ENCODE measurements at regions not wholly inside any gene's neighbourhood (a gene's known extent, or its start where the extent isn't known, plus 50 kb on each side); places are given as distances from the start of the nearest gene placed in this dataset.

DNA sequence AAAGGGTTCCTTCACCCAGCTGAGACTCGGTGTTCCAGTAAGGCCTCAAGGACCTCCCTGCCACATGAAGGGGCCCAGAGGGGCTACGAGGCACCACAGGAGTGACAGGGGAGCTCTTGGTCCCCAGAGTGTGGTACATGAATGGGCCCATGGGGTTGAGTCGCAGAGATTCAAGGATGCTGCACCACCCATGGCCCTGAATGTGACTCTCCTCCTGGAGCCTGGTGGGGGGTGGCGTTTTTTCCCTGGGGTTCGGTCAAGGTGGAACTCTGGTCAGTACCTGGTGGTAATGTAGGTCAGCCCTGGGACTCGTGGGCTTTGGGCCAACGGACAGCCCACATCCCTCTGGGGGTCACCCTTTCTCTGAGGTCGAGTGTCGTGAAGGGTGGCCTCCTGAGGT is 204.0 kb downstream of the UBE3A start:
- no peak overlapping the region for H3K27ac ChIP-seq (ENCODE audit: low read length)
- 88% methylated on average over 7 of the region's 9 CpGs for WGBS (ENCODE audit: insufficient coverage)
- H3K36me3 ChIP-seq (ENCODE audit: control insufficient read depth, insufficient read depth, low read length): no peaks in the 10 kb centered on the region
- H3K4me1 ChIP-seq (ENCODE audit: control insufficient read depth, insufficient read depth, low read length): no peaks in the 10 kb centered on the region
- peaks cover 90% of the 10 kb centered on the region for H3K9me3 ChIP-seq (replicated peaks; ENCODE audit: control insufficient read depth, low read depth, low read length)
- H3K4me3 ChIP-seq (ENCODE audit: low read length): no peak overlapping the region
- H3K27me3 ChIP-seq (ENCODE audit: control insufficient read depth, insufficient read depth, low read length): no peaks in the 10 kb centered on the region
- no peak for DNase-seq

DNA sequence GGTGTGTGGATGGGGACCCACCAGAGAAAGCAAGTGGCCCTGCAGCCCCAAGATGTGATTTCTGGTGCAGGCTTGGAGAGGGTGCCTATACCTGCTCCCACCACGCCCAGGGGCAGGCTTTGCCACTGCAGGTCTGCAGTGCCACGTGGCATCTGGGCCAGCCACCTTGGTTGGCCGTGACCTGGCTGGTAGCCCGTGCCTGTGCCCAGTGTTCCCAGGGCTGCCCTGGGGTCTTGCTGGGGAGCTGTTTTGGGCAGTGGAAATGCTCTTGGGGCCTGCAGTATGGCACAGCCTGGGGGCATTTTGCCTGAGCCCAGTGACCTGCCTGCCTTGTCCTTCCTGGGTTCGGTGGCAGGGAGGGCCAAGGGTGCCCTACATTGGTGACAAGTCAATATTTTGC is 203.4 kb downstream of the UBE3A start:
- peaks cover 90% of the 10 kb centered on the region for H3K9me3 ChIP-seq (replicated peaks; ENCODE audit: control insufficient read depth, low read depth, low read length)
- H3K4me1 ChIP-seq (ENCODE audit: control insufficient read depth, insufficient read depth, low read length): no peaks in the 10 kb centered on the region
- no peaks in the 10 kb centered on the region for H3K27me3 ChIP-seq (ENCODE audit: control insufficient read depth, insufficient read depth, low read length)
- no peaks in the 10 kb centered on the region for H3K36me3 ChIP-seq (ENCODE audit: control insufficient read depth, insufficient read depth, low read length)
- WGBS (ENCODE audit: insufficient coverage): 70% methylated on average over 5 of the region's 5 CpGs
- DNase-seq: no peak
- H3K4me3 ChIP-seq (ENCODE audit: low read length): no peak overlapping the region
- H3K27ac ChIP-seq (ENCODE audit: low read length): no peak overlapping the region

DNA sequence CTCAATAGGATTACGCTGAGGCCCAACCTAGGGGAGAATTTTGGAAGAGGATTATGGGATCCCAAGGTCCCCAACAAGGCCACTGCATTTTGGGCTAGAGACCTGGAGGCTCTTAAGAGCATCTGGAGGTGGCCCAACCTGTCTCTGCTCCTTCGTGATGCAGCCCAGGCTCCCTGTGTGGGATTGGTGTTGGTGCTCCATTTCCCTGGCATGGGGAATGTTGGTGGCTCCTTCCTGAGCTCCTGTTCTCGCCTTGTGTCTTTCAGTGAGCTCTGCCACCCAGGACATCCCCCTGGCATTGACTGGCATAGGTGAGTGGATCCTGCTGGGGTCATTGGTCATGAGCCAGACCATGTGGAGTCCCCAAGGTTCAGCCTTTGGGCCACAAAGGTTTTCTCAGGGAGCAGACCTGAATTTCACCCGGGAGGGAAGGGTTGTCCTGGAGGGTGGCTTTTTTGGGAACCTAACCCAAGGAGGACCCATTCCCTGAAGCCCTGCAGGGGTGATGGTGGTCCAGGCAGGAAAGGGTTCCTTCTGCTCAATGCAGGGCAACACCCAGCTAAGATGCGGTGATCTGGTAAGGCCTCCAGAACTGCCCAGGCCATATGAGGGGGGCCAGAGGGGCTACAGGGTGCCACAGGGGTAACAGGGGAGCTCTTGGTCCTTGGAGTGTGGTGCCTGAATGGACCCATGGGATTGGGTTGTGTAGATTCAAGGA is 202.5 kb downstream of the UBE3A start:
- Histone ChIP-seq H3K9me3 (replicated peaks; ENCODE audit: control insufficient read depth, low read depth, low read length) (peaks cover 90% of the 10 kb centered on the region), H3K36me3 (ENCODE audit: control insufficient read depth, insufficient read depth, low read length) (no peaks in the 10 kb centered on the region), H3K27me3 (ENCODE audit: control insufficient read depth, insufficient read depth, low read length) (no peaks in the 10 kb centered on the region), H3K4me1 (ENCODE audit: control insufficient read depth, insufficient read depth, low read length) (no peaks in the 10 kb centered on the region), H3K27ac (ENCODE audit: low read length) (no peak overlapping the region), H3K4me3 (ENCODE audit: low read length) (no peak overlapping the region)
- DNase-seq: no peak
- WGBS (ENCODE audit: insufficient coverage): 88% methylated on average over 4 of the region's 5 CpGs

DNA sequence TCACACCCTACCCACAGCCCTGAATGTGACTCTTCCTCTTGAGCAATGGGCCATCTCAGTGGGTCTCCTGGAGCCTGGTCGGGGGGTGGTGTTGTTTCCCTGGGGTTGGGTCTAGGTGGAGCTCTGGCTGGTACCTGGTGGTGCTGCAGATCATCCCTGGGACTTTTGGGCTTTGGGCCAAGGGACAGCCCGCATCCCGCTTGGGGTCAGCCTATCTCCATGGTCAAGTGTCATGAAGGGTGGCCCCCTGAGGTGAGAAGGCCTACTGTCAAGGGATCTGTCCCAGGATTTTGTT is 202.0 kb downstream of the UBE3A start:
- WGBS (ENCODE audit: insufficient coverage): 92% methylated on average over 2 of the region's 3 CpGs
- Histone ChIP-seq H3K4me3 (ENCODE audit: low read length) (no peak overlapping the region), H3K4me1 (ENCODE audit: control insufficient read depth, insufficient read depth, low read length) (no peaks in the 10 kb centered on the region), H3K9me3 (replicated peaks; ENCODE audit: control insufficient read depth, low read depth, low read length) (peaks cover 89% of the 10 kb centered on the region), H3K36me3 (ENCODE audit: control insufficient read depth, insufficient read depth, low read length) (no peaks in the 10 kb centered on the region), H3K27ac (ENCODE audit: low read length) (no peak overlapping the region), H3K27me3 (ENCODE audit: control insufficient read depth, insufficient read depth, low read length) (no peaks in the 10 kb centered on the region)
- DNase-seq: no peak

DNA sequence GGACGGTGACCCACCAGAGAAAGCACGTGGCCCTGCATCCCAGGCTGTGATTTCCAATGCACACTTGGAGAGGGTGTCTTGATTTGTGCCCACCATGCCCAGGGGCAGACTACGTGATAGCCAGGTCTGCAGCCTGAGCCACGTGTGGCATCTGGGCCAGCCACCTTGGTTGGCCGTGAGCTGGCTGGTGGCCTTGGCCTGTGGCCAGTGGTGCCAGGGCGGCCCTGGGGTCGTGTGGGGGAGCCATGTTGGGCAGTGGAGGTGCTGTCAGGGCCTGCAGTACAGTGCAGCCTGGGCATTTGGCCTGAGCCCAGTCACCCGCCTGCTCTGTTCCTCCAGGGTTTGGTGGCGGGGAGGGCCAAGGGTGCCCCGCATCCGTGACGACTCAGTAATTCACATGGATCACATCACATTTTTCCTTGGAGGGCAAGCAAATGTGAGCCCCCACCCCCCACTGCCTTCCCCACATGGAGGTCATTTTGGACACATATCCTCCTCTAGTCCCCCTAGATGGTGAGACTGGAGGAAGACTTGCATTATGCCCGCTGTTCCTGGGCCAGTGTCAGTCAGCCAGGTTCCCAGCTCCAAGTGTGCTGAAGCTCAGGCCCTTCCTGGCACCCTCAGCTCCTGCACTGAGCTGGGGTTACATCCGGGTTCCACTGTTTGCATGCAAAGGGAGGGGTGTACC is 201.4 kb downstream of the UBE3A start:
- H3K36me3 ChIP-seq (ENCODE audit: control insufficient read depth, insufficient read depth, low read length): no peaks in the 10 kb centered on the region
- no peak overlapping the region for H3K27ac ChIP-seq (ENCODE audit: low read length)
- DNase-seq: no peak
- no peak overlapping the region for H3K4me3 ChIP-seq (ENCODE audit: low read length)
- peaks cover 91% of the 10 kb centered on the region for H3K9me3 ChIP-seq (replicated peaks; ENCODE audit: control insufficient read depth, low read depth, low read length)
- no peaks in the 10 kb centered on the region for H3K4me1 ChIP-seq (ENCODE audit: control insufficient read depth, insufficient read depth, low read length)
- H3K27me3 ChIP-seq (ENCODE audit: control insufficient read depth, insufficient read depth, low read length): no peaks in the 10 kb centered on the region
- 79% methylated on average over 9 of the region's 14 CpGs for WGBS (ENCODE audit: insufficient coverage)

DNA sequence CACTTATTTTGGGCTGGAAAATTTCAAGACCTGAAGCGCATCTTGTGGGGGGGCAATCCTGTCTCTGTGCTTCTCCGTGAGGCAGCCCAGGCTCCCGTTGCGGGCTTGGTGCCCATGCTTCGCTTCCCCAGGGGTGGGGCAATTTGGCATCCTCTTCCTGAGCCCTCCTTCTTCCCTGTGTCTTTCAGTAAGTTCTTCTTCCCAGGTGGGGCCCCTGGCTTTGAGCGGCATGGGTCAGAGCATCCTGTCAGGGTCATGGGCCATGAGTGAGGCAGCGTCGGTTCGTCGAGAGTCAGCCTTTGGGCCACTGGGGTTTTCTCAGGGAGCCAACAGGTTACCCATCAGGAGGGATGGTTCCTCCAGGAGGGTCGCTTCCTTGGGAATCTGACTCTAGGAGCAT is 200.7 kb downstream of the UBE3A start:
- no peak overlapping the region for H3K4me3 ChIP-seq (ENCODE audit: low read length)
- 97% methylated on average over 9 of the region's 11 CpGs for WGBS (ENCODE audit: insufficient coverage)
- H3K4me1 ChIP-seq (ENCODE audit: control insufficient read depth, insufficient read depth, low read length): no peaks in the 10 kb centered on the region
- H3K36me3 ChIP-seq (ENCODE audit: control insufficient read depth, insufficient read depth, low read length): no peaks in the 10 kb centered on the region
- peaks cover 91% of the 10 kb centered on the region for H3K9me3 ChIP-seq (replicated peaks; ENCODE audit: control insufficient read depth, low read depth, low read length)
- DNase-seq: no peak
- H3K27me3 ChIP-seq (ENCODE audit: control insufficient read depth, insufficient read depth, low read length): no peaks in the 10 kb centered on the region
- no peak overlapping the region for H3K27ac ChIP-seq (ENCODE audit: low read length)

DNA sequence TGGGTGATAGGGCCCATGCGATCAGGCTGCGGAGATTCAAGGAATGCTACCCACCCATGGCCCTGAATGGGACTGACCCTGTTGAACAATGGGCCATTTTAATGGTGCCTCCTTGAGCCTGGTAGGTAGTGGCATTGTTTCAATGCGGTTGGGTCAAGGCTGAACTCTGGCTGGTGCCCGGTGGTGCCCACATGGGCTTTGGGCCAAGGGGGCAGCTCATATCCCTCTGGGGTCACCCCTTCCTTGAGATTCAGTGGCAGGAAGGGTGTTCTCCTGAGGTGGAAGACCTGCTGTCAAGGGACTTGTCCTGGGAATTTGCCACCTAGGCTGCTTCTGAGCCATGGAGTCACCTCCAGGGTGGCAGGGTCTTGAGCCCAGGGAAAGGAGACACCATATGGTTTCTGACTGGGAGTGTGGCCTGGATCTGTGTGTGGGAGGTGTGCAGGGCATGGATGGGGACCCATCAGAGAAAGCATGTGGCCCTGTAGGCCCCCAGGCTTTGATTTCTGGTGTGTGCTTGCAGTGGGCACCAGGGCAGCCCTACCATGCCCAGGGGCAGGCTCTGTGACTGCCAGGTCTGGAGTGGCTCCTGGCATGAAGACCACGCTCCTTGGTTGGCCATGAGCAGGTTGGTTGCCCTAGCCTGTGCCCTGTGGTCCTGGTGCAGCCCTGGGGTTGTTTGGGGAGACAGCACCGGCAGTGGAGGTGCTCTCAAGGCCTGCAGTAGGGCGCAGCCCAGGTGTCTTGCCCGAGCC is 199.9 kb downstream of the UBE3A start:
- Histone ChIP-seq H3K36me3 (ENCODE audit: control insufficient read depth, insufficient read depth, low read length) (no peaks in the 10 kb centered on the region), H3K4me3 (ENCODE audit: low read length) (no peak overlapping the region), H3K4me1 (ENCODE audit: control insufficient read depth, insufficient read depth, low read length) (no peaks in the 10 kb centered on the region), H3K27me3 (ENCODE audit: control insufficient read depth, insufficient read depth, low read length) (no peaks in the 10 kb centered on the region), H3K27ac (ENCODE audit: low read length) (no peak overlapping the region), H3K9me3 (replicated peaks; ENCODE audit: control insufficient read depth, low read depth, low read length) (peaks cover 90% of the 10 kb centered on the region)
- no peak for DNase-seq
- WGBS (ENCODE audit: insufficient coverage): 77% methylated on average over 7 of the region's 8 CpGs

DNA sequence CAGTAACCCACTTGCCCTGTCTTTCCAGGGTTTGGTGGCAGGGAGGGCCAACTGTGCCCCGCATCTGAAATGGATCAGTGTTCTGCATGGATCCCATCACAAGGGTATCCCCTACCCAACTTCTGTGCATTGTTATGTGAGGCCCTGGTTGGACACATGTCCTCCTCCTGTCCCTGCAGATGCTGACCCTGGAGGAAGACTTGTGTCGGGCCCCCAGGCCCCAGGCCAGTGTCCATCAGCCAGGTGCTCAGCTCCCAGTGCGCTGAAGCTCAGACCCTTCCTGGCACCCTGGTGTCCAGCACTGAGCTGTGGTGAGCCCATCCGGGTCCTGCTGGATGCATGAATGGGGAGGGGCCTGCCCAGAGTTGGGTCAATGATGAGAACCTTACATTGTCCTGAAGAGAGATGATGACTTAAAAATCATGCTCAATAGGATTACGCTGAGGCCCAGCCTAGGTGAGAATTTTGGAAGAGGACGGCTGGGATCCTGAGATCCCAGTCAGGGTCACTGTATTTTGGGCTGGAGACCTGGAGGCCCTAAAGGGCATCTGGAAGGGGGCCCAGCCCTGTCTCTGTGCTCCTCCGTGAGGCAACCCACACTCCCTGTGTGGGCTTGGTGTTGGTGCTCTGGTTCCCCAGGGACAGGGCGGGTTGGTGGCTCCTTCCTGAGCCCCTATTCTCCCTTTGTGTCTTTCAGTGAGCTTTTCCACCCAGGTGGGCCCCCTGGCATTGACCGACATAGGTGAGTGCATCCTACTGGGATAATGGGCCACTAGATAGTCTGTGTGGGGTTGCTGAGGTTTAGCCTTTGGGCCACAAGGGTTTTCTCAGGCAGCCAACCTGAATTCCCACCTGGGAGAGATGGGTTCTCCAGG is 199.1 kb downstream of the UBE3A start:
- no peaks in the 10 kb centered on the region for H3K4me1 ChIP-seq (ENCODE audit: control insufficient read depth, insufficient read depth, low read length)
- no peak overlapping the region for H3K27ac ChIP-seq (ENCODE audit: low read length)
- H3K36me3 ChIP-seq (ENCODE audit: control insufficient read depth, insufficient read depth, low read length): no peaks in the 10 kb centered on the region
- no peaks in the 10 kb centered on the region for H3K27me3 ChIP-seq (ENCODE audit: control insufficient read depth, insufficient read depth, low read length)
- WGBS (ENCODE audit: insufficient coverage): 89% methylated on average over 6 of the region's 9 CpGs
- DNase-seq: no peak
- no peak overlapping the region for H3K4me3 ChIP-seq (ENCODE audit: low read length)
- peaks cover 84% of the 10 kb centered on the region for H3K9me3 ChIP-seq (replicated peaks; ENCODE audit: control insufficient read depth, low read depth, low read length)

DNA sequence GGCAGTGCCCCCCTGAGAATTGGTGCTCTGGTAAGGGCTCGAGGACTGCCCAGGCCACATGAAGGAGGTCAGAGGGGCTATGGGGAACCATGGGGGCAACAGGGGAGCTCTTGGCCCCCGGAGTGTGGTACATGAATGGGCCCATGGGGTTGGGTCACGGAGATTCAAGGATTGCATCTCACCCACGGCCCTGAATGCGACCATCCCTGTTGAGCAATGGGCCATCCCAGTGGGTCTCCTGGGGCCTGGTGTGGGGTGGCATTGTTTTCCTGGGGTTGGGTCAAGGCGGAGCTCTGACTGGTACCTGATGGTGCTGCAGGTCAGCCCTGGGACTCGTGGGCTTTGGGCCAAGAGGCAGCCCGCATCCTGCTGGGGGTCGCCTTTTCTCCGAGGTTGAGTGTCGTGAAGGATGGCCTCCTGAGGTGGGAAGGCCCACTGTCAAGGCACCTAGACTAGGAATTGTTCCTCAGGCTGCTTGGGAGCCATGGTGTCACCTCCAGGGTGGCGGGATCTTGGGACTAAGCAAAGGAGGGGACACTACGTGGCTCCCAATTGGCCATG is 198.3 kb downstream of the UBE3A start:
- Histone ChIP-seq H3K9me3 (replicated peaks; ENCODE audit: control insufficient read depth, low read depth, low read length) (peaks cover 80% of the 10 kb centered on the region), H3K4me1 (ENCODE audit: control insufficient read depth, insufficient read depth, low read length) (no peaks in the 10 kb centered on the region), H3K27me3 (ENCODE audit: control insufficient read depth, insufficient read depth, low read length) (no peaks in the 10 kb centered on the region), H3K36me3 (ENCODE audit: control insufficient read depth, insufficient read depth, low read length) (no peaks in the 10 kb centered on the region), H3K27ac (ENCODE audit: low read length) (no peak overlapping the region), H3K4me3 (ENCODE audit: low read length) (no peak overlapping the region)
- WGBS (ENCODE audit: insufficient coverage): 84% methylated on average over 13 of the region's 13 CpGs
- DNase-seq: no peak
